MM.1S (cell line): ENCODE measurements at regions not wholly inside any gene's neighbourhood (a gene's known extent, or its start where the extent isn't known, plus 50 kb on each side); places are given as distances from the start of the nearest gene placed in this dataset.

Source experiments
- DNase-seq: peaks from one replicate; pipeline ENCODE4 v3.0.0-alpha.2; 2015
- H2AFZ ChIP-seq: fragments of 300-600 bp; sonication (generic); 2 replicates; pipeline ENCODE4 v1.6.0; 2016; ENCODE audit warnings: antibody characterized with exemption, low read length
- H3F3A ChIP-seq: fragments of 300-600 bp; sonication (generic); 2 replicates; pipeline ENCODE4 v1.6.1; 2016; ENCODE audit warnings: mild to moderate bottlenecking, antibody characterized with exemption, low read length, moderate library complexity, mixed read lengths; ENCODE audit not compliant: insufficient read depth
- H3K27ac ChIP-seq: fragments of 300-600 bp; sonication (generic); 2 replicates; pipeline ENCODE4 v1.5.1; 2016; ENCODE audit warnings: mild to moderate bottlenecking, low read length
- H3K27me3 ChIP-seq: fragments of 300-600 bp; sonication (generic); replicated peaks from 2 replicates; pipeline ENCODE4 v1.6.0; 2016; ENCODE audit warnings: low read length; ENCODE audit not compliant: insufficient read depth
- H3K36me3 ChIP-seq: fragments of 300-600 bp; sonication (generic); replicated peaks from 2 replicates; pipeline ENCODE4 v1.6.1; 2016; ENCODE audit warnings: mild to moderate bottlenecking, low read length, mixed read lengths; ENCODE audit not compliant: insufficient read depth
- H3K4me1 ChIP-seq: fragments of 300-600 bp; sonication (generic); 2 replicates; pipeline ENCODE4 v1.6.1; 2016; ENCODE audit warnings: low read length, mixed read lengths
- H3K4me2 ChIP-seq: fragments of 300-600 bp; sonication (generic); 2 replicates; pipeline ENCODE4 v1.6.0; 2016; ENCODE audit warnings: low read depth, low read length
- H3K4me3 ChIP-seq: fragments of 300-600 bp; sonication (generic); 2 replicates; pipeline ENCODE4 v1.5.1; 2016; ENCODE audit warnings: low read length, mixed read lengths
- H3K79me2 ChIP-seq: fragments of 300-600 bp; sonication (generic); 2 replicates; pipeline ENCODE4 v1.6.1; 2016; ENCODE audit warnings: mixed run types, low read length, mixed read lengths
- H3K9ac ChIP-seq: fragments of 300-600 bp; sonication (generic); 2 replicates; pipeline ENCODE4 v1.6.1; 2016; ENCODE audit warnings: low read length, mixed read lengths
- H3K9me2 ChIP-seq: fragments of 300-600 bp; sonication (generic); replicated peaks from 2 replicates; pipeline ENCODE4 v1.6.1; 2016; ENCODE audit warnings: mild to moderate bottlenecking, low read length, mixed read lengths; ENCODE audit not compliant: insufficient read depth
- H3K9me3 ChIP-seq: fragments of 300-600 bp; sonication (generic); replicated peaks from 2 replicates; pipeline ENCODE4 v1.6.1; 2016; ENCODE audit warnings: mild to moderate bottlenecking, low read length, mixed read lengths; ENCODE audit not compliant: insufficient read depth
- H4K20me1 ChIP-seq: fragments of 300-600 bp; sonication (generic); 2 replicates; pipeline ENCODE4 v1.6.1; 2016; ENCODE audit warnings: mild to moderate bottlenecking, low read length, moderate library complexity, mixed read lengths; ENCODE audit not compliant: insufficient read depth
- EZH2 ChIP-seq: fragments of 300-600 bp; sonication (generic); optimal IDR thresholded peaks from 2 replicates; pipeline ENCODE3; 2017; ENCODE audit warnings: low read depth, mild to moderate bottlenecking, antibody characterized with exemption, low read length, mixed read lengths
- EZH2phosphoT487 ChIP-seq: fragments of 300-600 bp; sonication (generic); IDR thresholded peaks from 2 replicates; pipeline ENCODE4 v1.6.1; 2018; ENCODE audit warnings: antibody characterized with exemption, low read length
- TF ChIP-seq, protein P1 (sequence below): fragments of 300-600 bp; sonication (generic); IDR thresholded peaks from 2 replicates; pipeline ENCODE4 v1.5.1; 2016; ENCODE audit warnings: antibody characterized with exemption, low read length, mixed read lengths

- no peaks in the 10 kb centered on the region for H3K9me3 ChIP-seq
- no peak overlapping the region for H3K4me3 ChIP-seq
- no peak overlapping the region for H3K27ac ChIP-seq
- H3K79me2 ChIP-seq: peaks cover 93% of the 10 kb centered on the region
- no peaks in the 10 kb centered on the region for H4K20me1 ChIP-seq
- H3K9me2 ChIP-seq: no peaks in the 10 kb centered on the region
- H3K4me2 ChIP-seq: no peak overlapping the region
- H2AFZ ChIP-seq: no peak overlapping the region
- no peaks in the 10 kb centered on the region for H3K27me3 ChIP-seq
- DNase-seq: no peak
- TF ChIP-seq EZH2 (no peak), EZH2phosphoT487 (no peak)
- TF ChIP-seq, protein P1, sequence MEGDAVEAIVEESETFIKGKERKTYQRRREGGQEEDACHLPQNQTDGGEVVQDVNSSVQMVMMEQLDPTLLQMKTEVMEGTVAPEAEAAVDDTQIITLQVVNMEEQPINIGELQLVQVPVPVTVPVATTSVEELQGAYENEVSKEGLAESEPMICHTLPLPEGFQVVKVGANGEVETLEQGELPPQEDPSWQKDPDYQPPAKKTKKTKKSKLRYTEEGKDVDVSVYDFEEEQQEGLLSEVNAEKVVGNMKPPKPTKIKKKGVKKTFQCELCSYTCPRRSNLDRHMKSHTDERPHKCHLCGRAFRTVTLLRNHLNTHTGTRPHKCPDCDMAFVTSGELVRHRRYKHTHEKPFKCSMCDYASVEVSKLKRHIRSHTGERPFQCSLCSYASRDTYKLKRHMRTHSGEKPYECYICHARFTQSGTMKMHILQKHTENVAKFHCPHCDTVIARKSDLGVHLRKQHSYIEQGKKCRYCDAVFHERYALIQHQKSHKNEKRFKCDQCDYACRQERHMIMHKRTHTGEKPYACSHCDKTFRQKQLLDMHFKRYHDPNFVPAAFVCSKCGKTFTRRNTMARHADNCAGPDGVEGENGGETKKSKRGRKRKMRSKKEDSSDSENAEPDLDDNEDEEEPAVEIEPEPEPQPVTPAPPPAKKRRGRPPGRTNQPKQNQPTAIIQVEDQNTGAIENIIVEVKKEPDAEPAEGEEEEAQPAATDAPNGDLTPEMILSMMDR: no peak
- H3F3A ChIP-seq: peaks cover 9% of the 10 kb centered on the region
- 0 out of 2 replicates have a peak, but pooled peaks cover 3% of the 10 kb centered on the region for H3K4me1 ChIP-seq
- H3K9ac ChIP-seq: no peak overlapping the region
- no peaks in the 10 kb centered on the region for H3K36me3 ChIP-seq
Measured at GRCh38 chr16:85562093-85562786, 50.9 kb upstream of the GSE1 start.

DNA sequence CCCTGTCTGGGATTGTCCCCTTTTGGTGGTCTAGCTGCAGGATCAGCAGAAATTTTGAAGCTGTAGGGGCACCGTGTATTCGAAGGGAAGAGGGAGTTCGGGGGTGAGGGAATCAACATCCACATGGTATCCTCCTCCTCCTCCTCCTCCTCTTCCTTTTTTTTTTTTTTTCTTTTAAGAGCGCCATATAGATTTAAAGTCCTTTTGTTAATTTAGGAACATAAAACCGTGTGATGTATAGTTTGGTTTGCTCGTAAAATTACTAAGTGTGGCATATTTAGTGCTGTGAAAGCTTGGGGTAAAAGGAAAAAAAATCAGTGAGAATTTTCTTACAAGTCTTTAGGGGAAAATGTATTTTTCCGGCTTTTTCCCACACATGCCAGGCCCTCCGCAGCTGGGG is 50.1 kb upstream of the GSE1 start:
- Histone ChIP-seq H3K9me3 (no peaks in the 10 kb centered on the region), H3K36me3 (no peaks in the 10 kb centered on the region), H3K27me3 (no peaks in the 10 kb centered on the region), H3K4me1 (0 out of 2 replicates have a peak, but pooled peaks cover 3% of the 10 kb centered on the region), H3K4me2 (no peak overlapping the region), H3F3A (peaks cover 1% of the 10 kb centered on the region), H3K79me2 (peaks cover 93% of the 10 kb centered on the region), H3K4me3 (no peak overlapping the region), H3K27ac (no peak overlapping the region), H2AFZ (no peak overlapping the region), H3K9ac (no peak overlapping the region), H4K20me1 (no peaks in the 10 kb centered on the region), H3K9me2 (no peaks in the 10 kb centered on the region)
- no peak for TF ChIP-seq EZH2phosphoT487
- TF ChIP-seq, protein P1: no peak
- no peak for TF ChIP-seq EZH2
- no peak for DNase-seq
